IgD-negative memory B cell (primary cell): ENCODE measurements at regions not wholly inside any gene's neighbourhood (a gene's known extent, or its start where the extent isn't known, plus 50 kb on each side); places are given as distances from the start of the nearest gene placed in this dataset.

Source experiments
- H3K27ac Mint-ChIP-seq, 3 donors: one replicate each; pipeline ENCODE4 v1.8.0; 2020 to 2022; ENCODE audit warnings: mild to moderate bottlenecking in 3 of 3, mixed read lengths in 3 of 3, moderate library complexity in 1 of 3
- H3K27me3 Mint-ChIP-seq: one replicate; pipeline ENCODE4 v1.8.0; 2021; ENCODE audit warnings: mixed read lengths
- H3K36me3 Mint-ChIP-seq: one replicate; pipeline ENCODE4 v1.8.0; 2020; ENCODE audit warnings: mild to moderate bottlenecking, mixed read lengths
- H3K4me1 Mint-ChIP-seq, 3 donors: one replicate each; pipeline ENCODE4 v1.8.0; 2020 to 2022; ENCODE audit warnings: mixed read lengths in 3 of 3, mild to moderate bottlenecking in 1 of 3
- H3K4me3 Mint-ChIP-seq, 4 donors: one replicate each; pipeline ENCODE4 v1.8.0; 2020 to 2022; ENCODE audit warnings: mild to moderate bottlenecking in 4 of 4, mixed read lengths in 4 of 4, moderate library complexity in 3 of 4
- H3K9me3 Mint-ChIP-seq, 3 donors: one replicate each; pipeline ENCODE4 v1.8.0; 2020 to 2021; ENCODE audit warnings: mixed read lengths in 3 of 3, mild to moderate bottlenecking in 1 of 3

DNA sequence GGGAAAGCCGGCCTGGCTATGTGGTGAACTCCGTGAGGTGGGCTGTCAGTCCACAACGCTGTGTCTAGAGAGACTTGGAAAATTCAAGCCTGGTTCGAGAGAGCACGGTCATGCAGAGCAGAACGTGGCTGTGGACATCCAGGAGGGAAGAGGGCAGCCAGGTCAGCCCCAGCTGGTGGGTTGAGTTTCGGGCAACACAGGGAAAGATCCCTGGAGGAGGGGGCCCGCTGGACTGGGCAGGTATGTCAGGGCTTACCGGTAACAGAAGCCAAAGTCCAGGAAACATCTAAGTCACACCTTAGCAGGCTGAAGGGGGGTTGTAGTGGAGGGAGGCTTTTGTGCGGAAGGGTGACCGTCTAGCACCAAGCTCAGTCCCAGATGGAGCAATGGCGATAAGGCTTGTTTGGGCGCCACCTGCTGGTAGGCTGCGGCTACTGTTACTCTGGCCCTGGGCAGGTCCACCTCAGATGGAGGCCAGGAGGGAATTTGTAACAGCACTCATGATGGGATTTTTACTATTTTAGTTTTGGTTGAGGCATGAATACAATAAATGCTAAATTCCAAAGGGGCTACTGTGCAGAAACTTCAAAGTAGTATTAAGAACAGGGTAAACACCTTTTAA is 143.3 kb upstream of the ZNF644 start:
- Mint-ChIP-seq H3K9me3 (peaks cover 0 to 2% (median 0%) of the 10 kb centered on the region in 3 donors), H3K27me3 (no peaks in the 10 kb centered on the region), H3K4me3 (no peak overlapping the region), H3K4me1 (peaks cover 0 to 4% (median 4%) of the 10 kb centered on the region in 3 donors), H3K36me3 (no peaks in the 10 kb centered on the region), H3K27ac (no peak overlapping the region)

DNA sequence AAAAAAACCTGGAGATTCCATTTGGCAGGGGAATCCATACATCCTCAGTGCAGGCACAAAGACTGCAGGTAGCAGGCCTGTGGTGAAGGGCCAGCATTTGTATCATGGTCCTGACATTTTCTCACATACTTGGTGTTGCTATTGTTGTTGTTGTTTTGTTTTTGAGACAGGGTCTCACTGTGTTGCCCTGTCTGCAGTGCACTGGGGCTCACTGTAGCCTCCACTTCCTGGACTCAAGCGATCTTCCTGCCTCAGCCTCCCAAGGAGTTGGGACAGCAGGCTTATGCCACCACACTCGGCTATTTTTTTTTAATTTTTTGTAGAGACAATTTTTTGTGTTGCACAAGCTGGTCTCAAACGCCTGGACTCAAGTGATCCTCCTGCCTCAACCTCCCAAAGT is 140.8 kb upstream of the ZNF644 start:
- no peaks in the 10 kb centered on the region for H3K36me3 Mint-ChIP-seq
- peaks cover 0 to 2% (median 0%) of the 10 kb centered on the region in 3 donors for H3K9me3 Mint-ChIP-seq
- H3K27ac Mint-ChIP-seq = no peak overlapping the region
- H3K4me3 Mint-ChIP-seq = no peak overlapping the region
- peaks cover 0 to 4% (median 4%) of the 10 kb centered on the region in 3 donors for H3K4me1 Mint-ChIP-seq
- H3K27me3 Mint-ChIP-seq = no peaks in the 10 kb centered on the region

GRCh38 chr1:91161749-91162148 is 139.9 kb upstream of the ZNF644 start:
- Mint-ChIP-seq H3K27me3 (no peaks in the 10 kb centered on the region), H3K9me3 (peaks cover 0 to 2% (median 0%) of the 10 kb centered on the region in 3 donors), H3K4me3 (no peak overlapping the region), H3K4me1 (peaks cover 0 to 4% (median 4%) of the 10 kb centered on the region in 3 donors), H3K36me3 (no peaks in the 10 kb centered on the region), H3K27ac (no peak overlapping the region)

DNA sequence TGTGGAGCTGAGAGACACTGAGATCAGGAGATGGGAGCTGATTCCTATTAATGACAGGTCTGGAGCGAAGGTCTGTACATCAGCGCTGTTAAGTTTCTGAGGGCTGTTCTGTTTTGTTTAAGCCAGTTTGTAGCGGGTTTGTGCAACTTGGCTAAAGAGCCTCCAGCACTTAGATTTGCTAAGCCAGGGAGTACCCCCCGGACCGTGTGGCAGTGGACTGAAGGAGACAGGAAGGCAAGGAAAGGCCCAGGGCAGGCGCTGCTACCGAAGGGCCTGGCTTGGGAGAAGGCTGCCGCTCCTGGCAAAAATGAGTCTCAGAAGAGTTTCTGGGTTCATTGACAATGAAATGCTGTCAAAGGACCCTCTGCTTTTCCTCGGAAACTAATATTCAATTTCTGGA is 139.3 kb upstream of the ZNF644 start:
- peaks cover 0 to 4% (median 4%) of the 10 kb centered on the region in 3 donors for H3K4me1 Mint-ChIP-seq
- no peak overlapping the region for H3K27ac Mint-ChIP-seq
- H3K4me3 Mint-ChIP-seq = no peak overlapping the region
- H3K36me3 Mint-ChIP-seq = no peaks in the 10 kb centered on the region
- H3K27me3 Mint-ChIP-seq = peaks cover 2% of the 10 kb centered on the region
- peaks cover 0 to 2% (median 0%) of the 10 kb centered on the region in 3 donors for H3K9me3 Mint-ChIP-seq

- Mint-ChIP-seq H3K27me3 (peaks cover 2% of the 10 kb centered on the region), H3K4me1 (peaks cover 0 to 3% (median 2%) of the 10 kb centered on the region in 3 donors), H3K36me3 (no peaks in the 10 kb centered on the region), H3K27ac (no peak overlapping the region), H3K9me3 (peaks cover 0 to 5% (median 0%) of the 10 kb centered on the region in 3 donors), H3K4me3 (no peak overlapping the region)
Observed at GRCh38 chr1:91160363-91161075, 138.7 kb upstream of the ZNF644 start.

GRCh38 chr1:91153341-91153740 is 131.5 kb upstream of the ZNF644 start:
- Mint-ChIP-seq H3K27ac (no peak overlapping the region), H3K4me3 (no peak overlapping the region), H3K9me3 (peaks cover 0 to 2% (median 0%) of the 10 kb centered on the region in 3 donors), H3K4me1 (no peaks in the 10 kb centered on the region), H3K36me3 (no peaks in the 10 kb centered on the region), H3K27me3 (peaks cover 5% of the 10 kb centered on the region)

DNA sequence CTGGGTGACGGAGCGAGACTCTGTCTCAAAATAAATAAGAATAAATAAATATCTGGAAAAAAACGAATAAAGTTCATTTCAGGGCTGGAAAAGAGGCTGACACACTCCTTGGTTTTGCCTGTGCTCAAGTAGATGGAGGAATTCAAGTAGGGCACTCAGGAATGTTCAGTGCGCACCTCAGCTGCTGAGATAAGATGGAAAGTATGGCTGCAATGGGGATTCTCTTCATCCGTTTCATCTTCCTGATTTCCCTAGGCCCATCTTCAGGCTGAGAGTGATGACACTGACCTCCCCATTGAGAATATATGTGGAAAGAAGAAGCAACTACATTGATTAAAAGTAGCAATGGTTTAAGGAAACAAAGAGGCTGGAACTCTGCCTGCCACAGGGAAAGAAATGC is 130.5 kb upstream of the ZNF644 start:
- no peak overlapping the region for H3K27ac Mint-ChIP-seq
- H3K36me3 Mint-ChIP-seq = no peaks in the 10 kb centered on the region
- H3K4me3 Mint-ChIP-seq = no peak overlapping the region
- H3K9me3 Mint-ChIP-seq = peaks cover 0 to 2% (median 0%) of the 10 kb centered on the region in 3 donors
- peaks cover 5% of the 10 kb centered on the region for H3K27me3 Mint-ChIP-seq
- H3K4me1 Mint-ChIP-seq = no peaks in the 10 kb centered on the region

GRCh38 chr1:91151702-91152101 is 129.9 kb upstream of the ZNF644 start:
- H3K27ac Mint-ChIP-seq = no peak overlapping the region
- H3K4me3 Mint-ChIP-seq = no peak overlapping the region
- no peaks in the 10 kb centered on the region for H3K4me1 Mint-ChIP-seq
- no peaks in the 10 kb centered on the region for H3K36me3 Mint-ChIP-seq
- peaks cover 5% of the 10 kb centered on the region for H3K27me3 Mint-ChIP-seq
- peaks cover 0 to 2% (median 0%) of the 10 kb centered on the region in 3 donors for H3K9me3 Mint-ChIP-seq

GRCh38 chr1:91148641-91149069 is 126.8 kb upstream of the ZNF644 start:
- Mint-ChIP-seq H3K27me3 (peaks cover 3% of the 10 kb centered on the region), H3K4me3 (no peak overlapping the region), H3K9me3 (no peaks in the 10 kb centered on the region), H3K36me3 (peaks cover 2% of the 10 kb centered on the region), H3K27ac (no peak overlapping the region), H3K4me1 (no peaks in the 10 kb centered on the region)

DNA sequence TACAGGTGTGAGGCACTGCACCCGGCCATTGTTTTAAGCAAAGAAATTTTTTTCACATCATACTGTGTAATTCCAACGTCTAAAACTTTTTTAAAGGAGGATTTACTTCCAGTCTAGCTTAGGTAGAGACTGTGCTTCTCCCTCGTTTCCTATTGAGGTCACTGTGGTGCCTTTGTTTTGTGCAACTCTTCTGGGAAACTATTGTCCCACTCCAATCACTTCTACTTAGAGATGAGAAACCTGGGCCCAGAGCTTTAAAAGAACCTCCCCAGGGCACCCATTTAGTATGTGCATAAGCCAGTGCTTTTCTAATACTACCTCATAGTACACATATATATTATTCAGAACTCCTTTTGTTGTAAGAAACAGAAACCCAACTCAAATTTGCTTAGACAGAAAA is 120.0 kb upstream of the ZNF644 start:
- Mint-ChIP-seq H3K27me3 (no peaks in the 10 kb centered on the region), H3K36me3 (peaks cover 2% of the 10 kb centered on the region), H3K9me3 (no peaks in the 10 kb centered on the region), H3K4me1 (no peaks in the 10 kb centered on the region), H3K4me3 (no peak overlapping the region), H3K27ac (no peak overlapping the region)

DNA sequence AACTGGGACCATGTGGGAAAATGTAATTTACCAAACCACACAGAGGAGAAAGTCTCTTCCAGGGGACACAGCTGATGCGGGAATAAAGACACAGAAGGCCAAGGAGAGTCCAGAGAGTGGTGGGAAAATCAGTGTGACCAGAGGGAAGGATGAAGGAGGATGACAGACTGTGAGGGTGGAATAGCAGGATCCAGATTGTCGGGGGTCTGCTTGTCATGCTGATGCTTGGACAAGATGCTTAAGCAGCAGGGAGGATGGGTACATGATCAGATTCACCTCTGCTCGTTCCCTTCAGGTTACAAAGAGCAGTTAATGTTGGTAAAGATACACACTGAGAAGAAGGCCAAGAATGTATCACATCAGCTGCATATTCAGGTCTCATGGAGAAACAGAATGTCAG is 117.1 kb upstream of the ZNF644 start:
- H3K4me3 Mint-ChIP-seq = no peak overlapping the region
- H3K27ac Mint-ChIP-seq = no peak overlapping the region
- H3K27me3 Mint-ChIP-seq = peaks cover under 1% of the 10 kb centered on the region
- H3K9me3 Mint-ChIP-seq = peaks cover 0 to 3% (median 0%) of the 10 kb centered on the region in 3 donors
- no peaks in the 10 kb centered on the region for H3K36me3 Mint-ChIP-seq
- H3K4me1 Mint-ChIP-seq = no peaks in the 10 kb centered on the region

DNA sequence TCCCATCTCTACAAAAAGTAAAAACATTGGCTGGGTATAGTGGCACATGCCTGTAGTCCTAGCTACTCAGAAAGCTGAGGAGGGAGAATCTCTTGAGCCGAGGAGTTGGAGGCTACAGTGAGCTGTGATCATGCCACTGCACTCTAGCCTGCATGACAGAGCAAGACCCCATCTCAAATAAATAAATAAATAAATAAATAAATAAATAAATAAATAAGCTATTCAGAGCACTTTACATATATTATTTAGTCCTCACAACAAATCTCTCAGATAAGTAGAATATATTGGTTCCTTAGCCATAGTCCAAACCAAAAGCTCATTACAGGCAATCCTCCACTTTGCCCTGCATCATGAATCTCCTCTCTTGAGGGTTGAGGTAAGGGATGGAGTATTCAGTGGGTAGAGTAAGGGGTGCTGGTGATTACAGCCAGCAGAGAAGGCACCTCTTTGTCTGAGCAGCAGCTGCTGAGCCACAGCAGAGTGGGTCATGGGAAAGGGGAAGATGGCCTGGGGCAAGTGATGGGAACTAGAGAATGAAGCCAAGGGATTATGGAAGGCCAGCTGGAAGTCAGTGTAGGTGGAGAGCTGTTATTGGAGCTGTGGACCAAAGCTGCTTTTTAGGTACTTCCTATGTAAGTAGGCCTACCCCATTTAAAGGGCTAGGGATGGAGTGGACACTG is 115.5 kb upstream of the ZNF644 start:
- Mint-ChIP-seq H3K4me1 (no peaks in the 10 kb centered on the region), H3K27ac (no peak overlapping the region), H3K27me3 (peaks cover 1% of the 10 kb centered on the region), H3K36me3 (no peaks in the 10 kb centered on the region), H3K9me3 (peaks cover 0 to 3% (median 0%) of the 10 kb centered on the region in 3 donors), H3K4me3 (no peak overlapping the region)

DNA sequence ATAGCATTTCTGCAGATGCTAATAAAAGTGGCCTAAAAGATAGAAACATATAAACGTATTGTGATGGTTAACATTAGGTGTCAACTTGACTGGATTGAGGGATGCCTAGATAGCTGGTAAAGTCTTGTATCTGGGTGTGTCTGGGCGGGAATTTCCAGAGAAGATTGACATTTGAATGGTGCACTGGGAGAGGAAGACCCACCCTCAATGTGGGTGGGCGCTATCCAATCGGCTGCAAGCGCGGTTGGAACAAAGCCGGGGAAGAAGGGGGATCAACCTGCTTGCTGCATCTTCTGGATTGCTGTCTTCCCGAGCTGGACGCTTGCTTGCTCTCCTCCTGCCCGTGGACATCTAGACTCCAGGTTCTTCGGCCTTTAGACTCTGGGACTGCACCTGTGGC is 114.0 kb upstream of the ZNF644 start:
- Mint-ChIP-seq H3K36me3 (no peaks in the 10 kb centered on the region), H3K9me3 (peaks cover 0 to 3% (median 0%) of the 10 kb centered on the region in 3 donors), H3K27me3 (peaks cover 3% of the 10 kb centered on the region), H3K27ac (no peak overlapping the region), H3K4me1 (no peaks in the 10 kb centered on the region), H3K4me3 (no peak overlapping the region)

GRCh38 chr1:91133248-91133647 is 111.4 kb upstream of the ZNF644 start:
- H3K27me3 Mint-ChIP-seq = peaks cover 3% of the 10 kb centered on the region

GRCh38 chr1:91130256-91130985 is 108.6 kb upstream of the ZNF644 start:
- Mint-ChIP-seq H3K4me1 (no peaks in the 10 kb centered on the region), H3K36me3 (no peaks in the 10 kb centered on the region), H3K27ac (no peak overlapping the region), H3K9me3 (no peaks in the 10 kb centered on the region), H3K4me3 (no peak overlapping the region), H3K27me3 (peaks cover 3% of the 10 kb centered on the region)

More at GRCh38 chr1:91133248-91133647, 111.4 kb upstream of the ZNF644 start:
- Mint-ChIP-seq H3K9me3 (peaks cover 0 to 3% (median 0%) of the 10 kb centered on the region in 3 donors), H3K27ac (no peak overlapping the region), H3K36me3 (no peaks in the 10 kb centered on the region), H3K4me1 (no peaks in the 10 kb centered on the region), H3K4me3 (no peak overlapping the region)
